Stomach (tissue), 4 donors: ENCODE measurements at regions not wholly inside any gene's neighbourhood (a gene's known extent, or its start where the extent isn't known, plus 50 kb on each side); places are given as distances from the start of the nearest gene placed in this dataset.

Experiments
- EP300 ChIP-seq: sonication (generic); formaldehyde crosslinking; IDR thresholded peaks from one replicate; pipeline ENCODE4 v1.6.1; 2017; ENCODE audit warnings: antibody characterized with exemption
- POLR2A ChIP-seq, 4 donors: fragments of 450-650 bp; IDR thresholded peaks; one replicate each; pipeline ENCODE4 v1.6.1; 2016; ENCODE audit warnings: antibody characterized with exemption in 4 of 4, control low read depth in 2 of 4, mild to moderate bottlenecking in 1 of 4, moderate library complexity in 1 of 4
- POLR2AphosphoS5 ChIP-seq, 3 donors: sonication (generic); formaldehyde crosslinking; IDR thresholded peaks; one replicate each; pipeline ENCODE4 v1.6.1; 2016; ENCODE audit warnings: antibody characterized with exemption in 3 of 3
- TF ChIP-seq, protein P1 (sequence below), 7 experiments: fragments of 450-650 bp in 4 of 7; fragments of 200-600 bp in 3 of 7; sonication (generic) in 3 of 7; IDR thresholded peaks; one replicate each; pipeline ENCODE4 v1.5.1; 2016 to 2019; ENCODE audit warnings: antibody characterized with exemption in 7 of 7, control low read depth in 2 of 7, mild to moderate bottlenecking in 1 of 7

DNA sequence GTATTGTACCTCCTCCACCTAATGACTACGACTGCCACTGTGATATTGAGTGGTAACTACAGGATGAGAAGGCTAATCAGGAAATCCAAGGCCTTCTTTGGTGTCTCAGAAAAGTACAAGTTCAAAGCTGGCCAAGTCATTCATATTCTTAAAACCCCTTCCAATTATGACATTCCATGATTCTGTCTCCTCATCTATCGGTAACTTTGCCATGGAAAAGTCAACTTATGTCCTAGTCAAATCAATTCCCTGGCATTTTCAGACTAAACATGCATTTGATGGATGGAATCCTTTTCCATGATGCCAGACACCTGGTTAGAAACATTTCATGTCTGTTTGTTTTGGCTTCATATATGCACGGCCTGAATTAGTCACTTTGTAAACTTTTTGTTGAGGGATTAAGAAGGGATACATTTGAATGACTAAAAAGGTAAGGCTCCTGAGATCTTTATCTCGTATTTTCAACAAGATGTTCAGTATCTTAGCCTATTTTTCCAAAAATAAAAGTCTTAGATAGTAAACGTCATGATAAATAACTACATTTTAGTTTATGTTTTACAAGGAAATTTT, 186.5 kb downstream of the NHLRC3 start:
- TF ChIP-seq, protein P1, sequence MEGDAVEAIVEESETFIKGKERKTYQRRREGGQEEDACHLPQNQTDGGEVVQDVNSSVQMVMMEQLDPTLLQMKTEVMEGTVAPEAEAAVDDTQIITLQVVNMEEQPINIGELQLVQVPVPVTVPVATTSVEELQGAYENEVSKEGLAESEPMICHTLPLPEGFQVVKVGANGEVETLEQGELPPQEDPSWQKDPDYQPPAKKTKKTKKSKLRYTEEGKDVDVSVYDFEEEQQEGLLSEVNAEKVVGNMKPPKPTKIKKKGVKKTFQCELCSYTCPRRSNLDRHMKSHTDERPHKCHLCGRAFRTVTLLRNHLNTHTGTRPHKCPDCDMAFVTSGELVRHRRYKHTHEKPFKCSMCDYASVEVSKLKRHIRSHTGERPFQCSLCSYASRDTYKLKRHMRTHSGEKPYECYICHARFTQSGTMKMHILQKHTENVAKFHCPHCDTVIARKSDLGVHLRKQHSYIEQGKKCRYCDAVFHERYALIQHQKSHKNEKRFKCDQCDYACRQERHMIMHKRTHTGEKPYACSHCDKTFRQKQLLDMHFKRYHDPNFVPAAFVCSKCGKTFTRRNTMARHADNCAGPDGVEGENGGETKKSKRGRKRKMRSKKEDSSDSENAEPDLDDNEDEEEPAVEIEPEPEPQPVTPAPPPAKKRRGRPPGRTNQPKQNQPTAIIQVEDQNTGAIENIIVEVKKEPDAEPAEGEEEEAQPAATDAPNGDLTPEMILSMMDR (IDR thresholded peaks at IDR 0.05): no peak
- TF ChIP-seq EP300 (no peak), POLR2AphosphoS5 (IDR thresholded peaks at IDR 0.05) (no peak), POLR2A (IDR thresholded peaks at IDR 0.05) (no peak)
